Smooth muscle cell (in vitro differentiated cells): ENCODE measurements at regions not wholly inside any gene's neighbourhood (a gene's known extent, or its start where the extent isn't known, plus 50 kb on each side); places are given as distances from the start of the nearest gene placed in this dataset.

ENCODE experiments used
- DNase-seq: peaks from one replicate; lab custom pipeline; 2025; ENCODE audit not compliant: unreplicated experiment; lab: John Stamatoyannopoulos, UW
- H2AFZ ChIP-seq: fragments of 200-600 bp; sonication (generic); 2 replicates; pipeline ENCODE4 v1.6.0; 2016; ENCODE audit warnings: antibody characterized with exemption, low read depth, mild to moderate bottlenecking
- H3F3A ChIP-seq: fragments of 200-600 bp; sonication (generic); 2 replicates; pipeline ENCODE4 v1.6.0; 2017; ENCODE audit warnings: antibody characterized with exemption, low read depth
- H3K27ac ChIP-seq: fragments of 200-600 bp; sonication (generic); 2 replicates; pipeline ENCODE4 v1.5.1; 2016; ENCODE audit warnings: low read depth, mild to moderate bottlenecking
- H3K27me3 ChIP-seq: fragments of 200-600 bp; sonication (generic); 2 replicates; pipeline ENCODE4 v1.6.1; 2016; ENCODE audit warnings: low read depth, mild to moderate bottlenecking
- H3K36me3 ChIP-seq: fragments of 200-600 bp; sonication (generic); 2 replicates; pipeline ENCODE4 v1.5.1; 2016; ENCODE audit warnings: low read depth
- H3K4me1 ChIP-seq: fragments of 200-600 bp; sonication (generic); 2 replicates; pipeline ENCODE4 v1.5.1; 2016; ENCODE audit warnings: low read depth
- H3K4me2 ChIP-seq: fragments of 200-600 bp; sonication (generic); 2 replicates; pipeline ENCODE4 v1.6.0; 2016; ENCODE audit warnings: mild to moderate bottlenecking
- H3K4me3 ChIP-seq: fragments of 200-600 bp; sonication (generic); 2 replicates; pipeline ENCODE4 v1.5.1; 2016; ENCODE audit warnings: mild to moderate bottlenecking
- H3K79me2 ChIP-seq: fragments of 200-600 bp; sonication (generic); 2 replicates; pipeline ENCODE4 v1.6.0; 2016; ENCODE audit warnings: low read depth, mild to moderate bottlenecking
- H3K9ac ChIP-seq: fragments of 200-600 bp; sonication (generic); 2 replicates; pipeline ENCODE4 v1.6.0; 2016; ENCODE audit warnings: low read depth
- H3K9me3 ChIP-seq: fragments of 200-600 bp; sonication (generic); replicated peaks from 2 replicates; pipeline ENCODE4 v1.5.1; 2016; ENCODE audit warnings: low read depth
- H4K20me1 ChIP-seq: fragments of 200-600 bp; sonication (generic); 2 replicates; pipeline ENCODE4 v1.6.0; 2016; ENCODE audit warnings: low read depth
- WGBS: methylation state at CpG from one replicate; pipeline ENCODE4 v1.1.7; 2016; ENCODE audit warnings: low lambda C conversion rate; 5-methylcytosine and 5-hydroxymethylcytosine counted together
- TF ChIP-seq, protein P1 (sequence below): fragments of 200-600 bp; sonication (generic); IDR thresholded peaks from 2 replicates; pipeline ENCODE4 v1.5.1; 2017; ENCODE audit warnings: borderline replicate concordance, mild to moderate bottlenecking, antibody characterized with exemption; ENCODE audit not compliant: insufficient read depth, poor library complexity, severe bottlenecking

DNA sequence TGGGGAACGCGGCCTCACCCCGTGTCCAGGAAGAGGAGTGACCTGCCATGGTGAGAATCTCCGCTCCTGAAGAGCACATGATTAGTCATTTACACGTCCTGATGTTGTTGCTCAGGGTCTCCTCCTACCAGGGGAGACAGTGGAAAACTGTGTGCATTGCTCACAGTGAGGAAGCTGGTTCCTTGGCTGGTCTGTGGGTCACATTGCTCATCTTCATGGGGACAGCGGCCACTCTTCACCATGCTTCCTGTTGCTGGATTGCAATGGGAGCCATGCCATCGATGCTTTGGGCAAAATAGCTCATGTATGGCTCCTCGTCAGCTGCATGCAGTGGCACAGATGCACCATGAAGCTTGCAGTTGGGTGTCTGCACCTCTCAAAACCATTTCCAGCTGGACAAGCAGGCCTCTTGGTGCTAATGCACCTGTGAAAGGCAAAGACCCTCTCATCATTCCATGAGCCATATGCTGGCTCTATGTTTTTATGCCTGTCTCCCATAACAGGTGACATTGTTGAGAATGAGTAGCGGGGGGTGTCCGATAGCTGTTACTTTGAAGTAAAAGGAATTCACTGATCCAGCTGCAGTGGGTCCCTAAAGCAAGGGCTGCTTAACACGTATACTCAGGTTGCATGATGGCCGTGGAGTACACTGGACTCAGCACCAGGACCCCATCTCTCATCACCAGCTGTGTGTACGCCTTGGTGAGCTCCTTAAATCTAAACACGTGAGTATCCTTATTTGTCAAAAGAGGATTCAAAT lies 135.0 kb upstream of the ALKAL2 start:
- no peak overlapping the region for H3K9ac ChIP-seq
- no peak for DNase-seq
- no peaks in the 10 kb centered on the region for H3K4me1 ChIP-seq
- no peaks in the 10 kb centered on the region for H3K27me3 ChIP-seq
- H3K4me2 ChIP-seq: no peak overlapping the region
- TF ChIP-seq, protein P1, sequence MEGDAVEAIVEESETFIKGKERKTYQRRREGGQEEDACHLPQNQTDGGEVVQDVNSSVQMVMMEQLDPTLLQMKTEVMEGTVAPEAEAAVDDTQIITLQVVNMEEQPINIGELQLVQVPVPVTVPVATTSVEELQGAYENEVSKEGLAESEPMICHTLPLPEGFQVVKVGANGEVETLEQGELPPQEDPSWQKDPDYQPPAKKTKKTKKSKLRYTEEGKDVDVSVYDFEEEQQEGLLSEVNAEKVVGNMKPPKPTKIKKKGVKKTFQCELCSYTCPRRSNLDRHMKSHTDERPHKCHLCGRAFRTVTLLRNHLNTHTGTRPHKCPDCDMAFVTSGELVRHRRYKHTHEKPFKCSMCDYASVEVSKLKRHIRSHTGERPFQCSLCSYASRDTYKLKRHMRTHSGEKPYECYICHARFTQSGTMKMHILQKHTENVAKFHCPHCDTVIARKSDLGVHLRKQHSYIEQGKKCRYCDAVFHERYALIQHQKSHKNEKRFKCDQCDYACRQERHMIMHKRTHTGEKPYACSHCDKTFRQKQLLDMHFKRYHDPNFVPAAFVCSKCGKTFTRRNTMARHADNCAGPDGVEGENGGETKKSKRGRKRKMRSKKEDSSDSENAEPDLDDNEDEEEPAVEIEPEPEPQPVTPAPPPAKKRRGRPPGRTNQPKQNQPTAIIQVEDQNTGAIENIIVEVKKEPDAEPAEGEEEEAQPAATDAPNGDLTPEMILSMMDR: no peak
- no peak overlapping the region for H2AFZ ChIP-seq
- H3F3A ChIP-seq: no peaks in the 10 kb centered on the region
- H3K27ac ChIP-seq: no peak overlapping the region
- H3K4me3 ChIP-seq: no peak overlapping the region
- H3K79me2 ChIP-seq: no peaks in the 10 kb centered on the region
- H3K36me3 ChIP-seq: no peaks in the 10 kb centered on the region
- H3K9me3 ChIP-seq: no peaks in the 10 kb centered on the region
- WGBS: 91% methylated on average over 14 of the region's 14 CpGs
- no peaks in the 10 kb centered on the region for H4K20me1 ChIP-seq

DNA sequence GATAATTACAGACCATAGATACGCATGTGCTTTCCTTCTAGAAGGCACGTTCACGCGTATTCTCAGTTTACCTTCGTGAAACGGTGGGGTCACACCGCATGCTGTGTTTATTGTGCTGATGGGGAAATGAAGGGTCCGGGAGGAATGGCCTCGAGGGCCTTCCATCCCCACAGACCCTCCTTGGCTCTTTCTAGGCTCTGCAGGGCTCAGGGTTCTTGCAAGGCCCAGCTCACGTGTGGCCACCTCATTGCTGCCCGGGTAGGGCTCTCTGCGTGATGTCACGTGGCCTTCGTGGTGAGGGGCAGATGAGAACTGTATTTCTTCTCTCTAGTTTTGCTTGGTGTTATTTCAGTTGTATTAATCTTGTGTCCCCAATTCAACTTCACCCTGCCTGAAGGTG lies 133.5 kb upstream of the ALKAL2 start:
- no peak overlapping the region for H3K27ac ChIP-seq
- no peak overlapping the region for H3K4me2 ChIP-seq
- H2AFZ ChIP-seq: no peak overlapping the region
- no peak overlapping the region for H3K4me3 ChIP-seq
- no peaks in the 10 kb centered on the region for H4K20me1 ChIP-seq
- no peaks in the 10 kb centered on the region for H3K9me3 ChIP-seq
- no peak overlapping the region for H3K9ac ChIP-seq
- TF ChIP-seq, protein P1: no peak
- H3F3A ChIP-seq: no peaks in the 10 kb centered on the region
- no peaks in the 10 kb centered on the region for H3K36me3 ChIP-seq
- no peak for DNase-seq
- no peaks in the 10 kb centered on the region for H3K27me3 ChIP-seq
- 96% methylated on average over 14 of the region's 14 CpGs for WGBS
- H3K79me2 ChIP-seq: no peaks in the 10 kb centered on the region
- H3K4me1 ChIP-seq: no peaks in the 10 kb centered on the region

- Histone ChIP-seq H3K79me2 (no peaks in the 10 kb centered on the region), H3K27ac (no peak overlapping the region), H3K9me3 (no peaks in the 10 kb centered on the region), H2AFZ (no peak overlapping the region), H3K27me3 (no peaks in the 10 kb centered on the region), H3K4me2 (no peak overlapping the region), H3F3A (no peaks in the 10 kb centered on the region), H3K4me1 (no peaks in the 10 kb centered on the region), H3K36me3 (no peaks in the 10 kb centered on the region), H4K20me1 (no peaks in the 10 kb centered on the region), H3K4me3 (no peak overlapping the region), H3K9ac (no peak overlapping the region)
- 87% methylated on average over 16 of the region's 28 CpGs for WGBS
- no peak for DNase-seq
- TF ChIP-seq, protein P1: no peak
Measured at GRCh38 chr2:419687-420317, 131.9 kb upstream of the ALKAL2 start.
